Natural killer cell treated with Interleukin-12 subunit alpha and Interleukin-12 subunit beta and Interleukin-15 and Interleukin-18, amount 100 ng/mL, for 72 hours (primary cell): ENCODE measurements at regions not wholly inside any gene's neighbourhood (a gene's known extent, or its start where the extent isn't known, plus 50 kb on each side); places are given as distances from the start of the nearest gene placed in this dataset.

ENCODE experiments used
- ATAC-seq, 2 donors: fragments of 150-1000 bp; cut with Tn5 transposase in 1 of 2; sonication (Bioruptor Pico), chemical (Tn5 transposase) in 1 of 2; 2 replicates each; pipeline ENCODE4 v1.10.0; 2021
- DNase-seq: peaks from one replicate; pipeline ENCODE4 v3.0.0; 2022; ENCODE audit warnings: low spot score
- H3K27ac Mint-ChIP-seq, 2 donors: 1 replicate in 1 of 2; 2 replicates in 1 of 2; pipeline ENCODE4 v1.8.0; 2022; ENCODE audit warnings: mixed read lengths in 2 of 2, mild to moderate bottlenecking in 1 of 2, moderate library complexity in 1 of 2
- H3K27me3 Mint-ChIP-seq, 2 donors: 1 replicate in 1 of 2; 2 replicates in 1 of 2; pipeline ENCODE4 v1.8.0; 2022; ENCODE audit warnings: mixed read lengths in 2 of 2
- H3K36me3 Mint-ChIP-seq: one replicate; pipeline ENCODE4 v1.8.0; 2022; ENCODE audit warnings: mixed read lengths
- H3K4me1 Mint-ChIP-seq, 2 donors: 1 replicate in 1 of 2; 2 replicates in 1 of 2; pipeline ENCODE4 v1.8.0; 2022; ENCODE audit warnings: low read depth in 2 of 2, mixed read lengths in 2 of 2, mild to moderate bottlenecking in 1 of 2
- H3K4me3 Mint-ChIP-seq: one replicate; pipeline ENCODE4 v1.8.0; 2022; ENCODE audit warnings: mixed read lengths
- H3K9me3 Mint-ChIP-seq: 2 replicates; pipeline ENCODE4 v1.8.0; 2022; ENCODE audit warnings: mixed read lengths

DNA sequence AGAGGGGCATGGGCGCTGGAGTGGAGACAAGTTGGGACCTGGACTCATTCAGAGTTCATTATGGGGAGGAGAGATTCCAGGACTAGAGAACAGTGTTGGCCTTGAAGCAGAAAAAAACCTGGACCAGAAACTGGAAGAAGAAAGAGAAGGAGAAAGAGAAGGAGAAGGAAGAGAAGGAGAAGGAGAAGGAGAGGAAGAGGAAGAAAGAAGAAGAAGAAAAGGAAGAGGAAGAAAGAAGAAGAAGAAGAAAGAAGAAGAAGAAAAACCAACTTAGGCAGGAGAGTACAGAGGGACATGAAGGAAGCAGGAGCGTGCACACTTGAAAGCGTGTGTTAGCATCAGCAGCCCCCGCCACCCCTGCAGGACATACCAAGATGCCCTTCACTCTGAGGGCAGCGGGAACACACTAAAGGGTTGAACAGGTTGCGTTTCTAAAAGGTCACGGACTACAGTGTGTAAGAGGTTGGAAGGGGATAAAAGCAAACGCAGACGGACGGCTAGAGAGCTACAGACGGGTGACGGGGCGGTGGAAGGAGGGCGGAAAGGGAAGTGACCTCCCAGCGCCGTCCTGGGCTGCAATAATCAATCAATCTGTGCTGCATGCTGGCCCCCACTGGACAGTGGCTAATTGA, 95.3 kb downstream of the SEC61G start:
- Mint-ChIP-seq H3K4me3 (no peak overlapping the region), H3K27me3 (peaks cover 16 to 20% of the 10 kb centered on the region in 2 donors), H3K4me1 (no peaks in the 10 kb centered on the region), H3K27ac (no peak overlapping the region), H3K9me3 (peaks cover 5% of the 10 kb centered on the region), H3K36me3 (peaks cover 7% of the 10 kb centered on the region)
- DNase-seq (no peak), ATAC-seq (peak in 1 of 2 donors; percentile 11)

DNA sequence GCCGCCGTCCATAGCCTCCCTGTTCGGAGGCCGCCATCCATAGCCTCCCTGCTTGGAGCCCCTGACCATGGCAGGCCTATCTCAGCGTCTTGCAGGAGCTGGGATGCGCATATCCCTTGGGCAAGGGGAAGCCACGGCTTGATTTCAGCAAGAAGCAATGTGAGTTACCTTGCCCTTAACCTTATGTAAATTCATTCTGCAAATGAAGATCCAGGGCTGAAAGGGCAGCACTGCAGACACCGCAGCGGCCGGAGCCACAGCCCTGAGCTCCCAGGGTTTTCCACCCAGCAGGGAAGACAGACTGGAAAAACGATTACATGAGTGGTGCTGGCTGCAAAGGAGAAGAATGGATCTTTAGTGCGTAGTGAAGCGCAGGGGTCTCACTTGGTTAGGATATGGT, 95.8 kb downstream of the SEC61G start:
- H3K27me3 Mint-ChIP-seq = peaks cover 16 to 20% of the 10 kb centered on the region in 2 donors
- no peak overlapping the region for H3K27ac Mint-ChIP-seq
- no peak overlapping the region for H3K4me3 Mint-ChIP-seq
- H3K9me3 Mint-ChIP-seq = peaks cover 5% of the 10 kb centered on the region
- DNase-seq (no peak), ATAC-seq (no peak)
- no peaks in the 10 kb centered on the region for H3K4me1 Mint-ChIP-seq
- peaks cover 7% of the 10 kb centered on the region for H3K36me3 Mint-ChIP-seq

- Mint-ChIP-seq H3K4me3 (no peak overlapping the region), H3K36me3 (peaks cover 7% of the 10 kb centered on the region), H3K4me1 (no peaks in the 10 kb centered on the region), H3K9me3 (peaks cover 8% of the 10 kb centered on the region), H3K27ac (no peak overlapping the region), H3K27me3 (peaks cover 16 to 20% of the 10 kb centered on the region in 2 donors)
- ATAC-seq (no peak), DNase-seq (no peak)
These were observed 96.3 kb downstream of the SEC61G start for GRCh38 chr7:54662701-54663100.

- no peak for DNase-seq
- Mint-ChIP-seq H3K36me3 (no peaks in the 10 kb centered on the region), H3K9me3 (peaks cover 12% of the 10 kb centered on the region), H3K27me3 (no peaks in the 10 kb centered on the region), H3K27ac (no peak overlapping the region), H3K4me1 (no peaks in the 10 kb centered on the region), H3K4me3 (no peak overlapping the region)
- ATAC-seq = no peak
These were observed 105.1 kb downstream of the SEC61G start for GRCh38 chr7:54653905-54654304.

GRCh38 chr7:54643064-54643463, 100.9 kb downstream of the VSTM2A start:
- Mint-ChIP-seq H3K9me3 (peaks cover 21% of the 10 kb centered on the region), H3K27ac (no peak overlapping the region), H3K4me3 (no peak overlapping the region)

DNA sequence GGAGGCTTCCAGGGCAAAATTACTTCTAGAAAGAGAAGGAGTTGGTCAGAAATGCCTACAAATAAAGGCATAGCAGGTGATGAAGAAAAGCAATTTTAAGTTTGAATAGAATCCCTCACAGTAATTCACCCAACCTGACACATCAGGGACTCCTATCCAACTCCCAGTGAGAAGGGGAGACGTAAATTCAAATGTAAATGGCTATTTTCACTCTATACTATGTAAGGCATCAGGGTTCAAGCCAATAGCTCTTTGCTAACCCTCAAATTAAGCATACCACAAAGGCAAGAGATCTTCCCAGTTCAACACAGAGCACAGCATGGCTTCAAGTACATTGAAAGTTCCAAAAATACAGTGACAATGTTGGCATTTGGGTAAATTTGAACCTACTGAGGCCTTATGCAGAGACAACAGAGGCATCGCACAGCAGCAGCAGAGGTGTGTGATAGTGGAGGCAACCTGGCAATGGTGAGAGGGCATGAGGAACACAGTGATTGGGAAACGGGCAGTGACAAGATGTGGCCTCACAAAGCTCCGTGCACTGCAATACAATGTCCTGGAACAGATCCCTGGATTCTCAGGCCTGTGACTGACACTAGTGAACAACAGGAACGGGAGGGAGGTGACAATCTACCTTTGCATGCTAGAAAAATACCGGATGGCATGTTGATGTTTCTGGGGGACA, 95.7 kb downstream of the VSTM2A start:
- no peaks in the 10 kb centered on the region for H3K27me3 Mint-ChIP-seq
- no peak overlapping the region for H3K4me3 Mint-ChIP-seq
- DNase-seq (no peak), ATAC-seq (no peak)
- no peaks in the 10 kb centered on the region for H3K4me1 Mint-ChIP-seq
- H3K9me3 Mint-ChIP-seq = peaks cover 13% of the 10 kb centered on the region
- no peak overlapping the region for H3K27ac Mint-ChIP-seq
- H3K36me3 Mint-ChIP-seq = no peaks in the 10 kb centered on the region

More at GRCh38 chr7:54643064-54643463, 100.9 kb downstream of the VSTM2A start:
- no peak for ATAC-seq
- Mint-ChIP-seq H3K4me1 (no peaks in the 10 kb centered on the region), H3K36me3 (no peaks in the 10 kb centered on the region), H3K27me3 (no peaks in the 10 kb centered on the region)
- DNase-seq = no peak

DNA sequence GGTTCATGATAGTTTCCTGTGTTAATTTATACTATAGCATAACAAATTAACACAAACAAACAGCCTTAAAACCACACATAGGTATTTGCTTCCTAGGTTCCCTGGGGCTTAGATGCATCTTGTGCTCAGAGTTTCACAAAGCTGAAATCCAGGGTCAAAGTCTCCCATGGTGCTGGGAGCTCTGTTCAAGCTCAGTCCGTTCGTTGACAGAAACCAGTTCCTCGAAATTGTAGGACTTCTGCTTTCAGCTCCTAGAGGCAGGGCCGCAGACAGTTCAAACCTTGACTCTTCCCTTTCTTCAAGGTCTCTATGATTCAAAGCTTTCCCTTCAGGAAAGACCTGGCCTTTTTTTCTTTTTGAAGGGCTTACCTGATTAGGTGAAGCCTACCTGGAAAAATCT, 90.5 kb downstream of the VSTM2A start:
- no peak overlapping the region for H3K4me3 Mint-ChIP-seq
- no peaks in the 10 kb centered on the region for H3K4me1 Mint-ChIP-seq
- H3K36me3 Mint-ChIP-seq = no peaks in the 10 kb centered on the region
- no peak overlapping the region for H3K27ac Mint-ChIP-seq
- peaks cover 9% of the 10 kb centered on the region for H3K9me3 Mint-ChIP-seq
- DNase-seq (no peak), ATAC-seq (no peak)
- H3K27me3 Mint-ChIP-seq = no peaks in the 10 kb centered on the region

DNA sequence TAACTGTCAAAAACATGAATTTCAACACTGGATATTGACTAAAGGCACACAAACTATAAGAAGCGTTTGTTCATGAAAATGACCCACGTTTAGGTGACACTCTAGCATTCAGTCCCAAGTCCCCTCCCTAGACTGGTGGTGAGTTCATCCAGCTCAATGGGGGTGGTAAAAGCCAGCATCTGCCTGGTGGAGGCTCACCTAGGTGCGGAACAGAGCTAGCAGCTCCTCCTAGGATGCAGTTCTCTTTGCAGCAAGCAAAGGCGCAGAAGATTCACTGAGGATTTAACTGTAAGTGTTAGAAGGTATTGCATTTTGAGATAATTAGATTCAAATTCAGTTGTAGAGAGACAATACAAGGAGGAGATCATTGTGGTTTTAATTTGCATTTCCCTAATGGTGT, 87.6 kb downstream of the VSTM2A start:
- Mint-ChIP-seq H3K27me3 (no peaks in the 10 kb centered on the region), H3K4me1 (no peaks in the 10 kb centered on the region), H3K4me3 (no peak overlapping the region), H3K27ac (no peak overlapping the region), H3K9me3 (peaks cover 10% of the 10 kb centered on the region), H3K36me3 (no peaks in the 10 kb centered on the region)
- ATAC-seq = no peak
- no peak for DNase-seq

DNA sequence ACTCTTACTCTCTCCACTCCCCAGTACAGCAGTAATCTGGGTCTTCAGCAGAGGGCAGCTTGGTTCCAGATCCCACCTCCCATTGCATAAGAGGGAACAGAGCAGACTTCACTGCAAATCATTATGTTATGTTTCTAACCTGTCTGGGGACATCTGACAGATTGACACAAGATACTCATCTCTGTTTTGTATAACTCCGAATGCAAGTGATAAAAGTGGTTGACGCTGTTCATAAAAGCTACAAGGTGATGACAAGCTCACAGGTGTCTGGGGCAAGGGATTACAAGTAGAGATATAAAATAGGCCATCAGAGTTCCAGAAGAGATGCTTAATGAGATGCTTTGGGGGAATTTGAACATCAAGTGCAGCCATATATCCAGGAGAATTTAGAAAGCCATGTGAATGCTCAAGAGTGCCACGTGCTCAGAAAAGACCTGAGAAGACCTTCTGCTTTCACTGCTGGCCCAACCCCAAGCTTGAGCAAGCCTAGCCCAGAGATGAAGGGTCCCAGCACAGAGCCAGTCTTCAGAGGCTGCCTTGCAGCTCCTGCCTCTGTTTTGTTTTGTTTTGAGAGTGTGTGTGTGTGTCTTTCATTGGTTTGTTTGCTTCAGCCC, 80.6 kb downstream of the VSTM2A start:
- ATAC-seq (no peak), DNase-seq (no peak)
- H3K4me1 Mint-ChIP-seq = no peaks in the 10 kb centered on the region
- no peak overlapping the region for H3K27ac Mint-ChIP-seq
- H3K27me3 Mint-ChIP-seq = no peaks in the 10 kb centered on the region
- peaks cover 5% of the 10 kb centered on the region for H3K9me3 Mint-ChIP-seq
- no peaks in the 10 kb centered on the region for H3K36me3 Mint-ChIP-seq
- H3K4me3 Mint-ChIP-seq = no peak overlapping the region
